Body of pancreas (tissue), 4 donors: ENCODE measurements at regions not wholly inside any gene's neighbourhood (a gene's known extent, or its start where the extent isn't known, plus 50 kb on each side); places are given as distances from the start of the nearest gene placed in this dataset.

ENCODE experiments used
- POLR2A ChIP-seq, 3 donors: fragments of 450-650 bp; IDR thresholded peaks; one replicate each; pipeline ENCODE4 v1.6.1; 2016; ENCODE audit warnings: antibody characterized with exemption in 3 of 3, mild to moderate bottlenecking in 2 of 3
- TF ChIP-seq, protein P1 (sequence below), 7 experiments: fragments of 450-650 bp in 4 of 7; fragments of 200-600 bp in 3 of 7; sonication (generic) in 3 of 7; IDR thresholded peaks; one replicate each; pipeline ENCODE4 v1.5.1; 2016 to 2019; ENCODE audit warnings: antibody characterized with exemption in 7 of 7

DNA sequence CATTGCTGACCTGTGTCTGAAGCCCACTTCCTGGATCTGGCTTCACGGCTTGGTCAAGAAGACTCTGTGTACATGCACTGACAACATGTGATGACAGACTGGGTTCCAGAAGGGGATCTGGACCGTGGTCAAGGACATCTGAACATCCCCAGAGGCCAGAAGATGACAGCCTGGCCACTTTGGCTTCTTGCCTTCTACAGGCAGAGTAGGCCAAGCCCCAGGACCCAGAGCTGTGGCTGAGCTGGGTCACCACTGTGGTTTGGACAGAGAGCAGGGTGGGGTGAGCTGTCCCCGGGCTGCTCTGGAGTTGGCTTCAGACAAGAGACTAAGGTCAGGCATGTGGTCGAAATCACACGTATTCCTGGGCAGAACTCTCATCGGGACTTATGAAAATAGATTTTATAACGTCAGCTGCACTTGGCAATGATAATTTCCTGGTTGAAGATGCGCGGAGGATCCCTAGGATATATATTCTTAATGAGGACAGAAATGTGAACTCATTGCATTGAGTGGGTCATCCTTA is 114.1 kb upstream of the FRMD4B start:
- TF ChIP-seq, protein P1, sequence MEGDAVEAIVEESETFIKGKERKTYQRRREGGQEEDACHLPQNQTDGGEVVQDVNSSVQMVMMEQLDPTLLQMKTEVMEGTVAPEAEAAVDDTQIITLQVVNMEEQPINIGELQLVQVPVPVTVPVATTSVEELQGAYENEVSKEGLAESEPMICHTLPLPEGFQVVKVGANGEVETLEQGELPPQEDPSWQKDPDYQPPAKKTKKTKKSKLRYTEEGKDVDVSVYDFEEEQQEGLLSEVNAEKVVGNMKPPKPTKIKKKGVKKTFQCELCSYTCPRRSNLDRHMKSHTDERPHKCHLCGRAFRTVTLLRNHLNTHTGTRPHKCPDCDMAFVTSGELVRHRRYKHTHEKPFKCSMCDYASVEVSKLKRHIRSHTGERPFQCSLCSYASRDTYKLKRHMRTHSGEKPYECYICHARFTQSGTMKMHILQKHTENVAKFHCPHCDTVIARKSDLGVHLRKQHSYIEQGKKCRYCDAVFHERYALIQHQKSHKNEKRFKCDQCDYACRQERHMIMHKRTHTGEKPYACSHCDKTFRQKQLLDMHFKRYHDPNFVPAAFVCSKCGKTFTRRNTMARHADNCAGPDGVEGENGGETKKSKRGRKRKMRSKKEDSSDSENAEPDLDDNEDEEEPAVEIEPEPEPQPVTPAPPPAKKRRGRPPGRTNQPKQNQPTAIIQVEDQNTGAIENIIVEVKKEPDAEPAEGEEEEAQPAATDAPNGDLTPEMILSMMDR (IDR thresholded peaks at IDR 0.05): no peak
- TF ChIP-seq POLR2A (IDR thresholded peaks at IDR 0.05): no peak
